Medulla oblongata (tissue), 1 donor: ENCODE measurements at regions not wholly inside any gene's neighbourhood (a gene's known extent, or its start where the extent isn't known, plus 50 kb on each side); places are given as distances from the start of the nearest gene placed in this dataset.
"Not testable (repeated sequence)": the region's sequence is repeated elsewhere in the genome, so short reads cannot be mapped to it uniquely, and the experiment has no call there.

Experiments used
- DNase-seq: peaks from one replicate; pipeline ENCODE4 v3.0.0-alpha.2; 2015; ENCODE audit errors: extremely low spot score

GRCh38 chr4:75422998-75423397 lies 91.2 kb downstream of the RCHY1 start:
- no peak for DNase-seq

- DNase-seq: no peak
Measured at GRCh38 chr4:75412746-75413145, 101.5 kb downstream of the RCHY1 start.

GRCh38 chr4:75398501-75398900 lies 115.7 kb downstream of the RCHY1 start:
- DNase-seq: no peak

- no peak for DNase-seq
Measured at GRCh38 chr4:75391489-75392166, 122.6 kb downstream of the RCHY1 start.

- DNase-seq: not testable (repeated sequence)
Measured at GRCh38 chr4:75386426-75386825, 127.8 kb downstream of the RCHY1 start.

GRCh38 chr4:75385106-75385505 lies 129.1 kb downstream of the RCHY1 start:
- no peak for DNase-seq

- DNase-seq: no peak
Measured at GRCh38 chr4:75376543-75376942, 137.7 kb downstream of the RCHY1 start.

GRCh38 chr4:75371915-75372314 lies 142.3 kb downstream of the RCHY1 start:
- DNase-seq: no peak

GRCh38 chr4:75370576-75370975 lies 143.6 kb downstream of the RCHY1 start:
- DNase-seq: no peak

GRCh38 chr4:75345423-75345822 lies 168.8 kb downstream of the RCHY1 start:
- DNase-seq: no peak

GRCh38 chr4:75344915-75345314 lies 169.3 kb downstream of the RCHY1 start:
- DNase-seq: no peak

- no peak for DNase-seq
Measured at GRCh38 chr4:75343333-75343732, 170.9 kb downstream of the RCHY1 start.

GRCh38 chr4:75340561-75340960 lies 173.6 kb downstream of the RCHY1 start:
- DNase-seq: no peak

GRCh38 chr4:75338352-75338880 lies 175.8 kb downstream of the RCHY1 start:
- DNase-seq: no peak

- no peak for DNase-seq
Measured at GRCh38 chr4:75327804-75328512, 186.2 kb downstream of the RCHY1 start.

GRCh38 chr4:75325318-75325979 lies 188.8 kb downstream of the RCHY1 start:
- DNase-seq: no peak

- no peak for DNase-seq
Measured at GRCh38 chr4:75321484-75321883, 192.7 kb downstream of the RCHY1 start.

GRCh38 chr4:75317641-75318040 lies 196.6 kb downstream of the RCHY1 start:
- not testable (repeated sequence) for DNase-seq

- DNase-seq: no peak
Measured at GRCh38 chr4:75308049-75308448, 206.2 kb downstream of the RCHY1 start.

- DNase-seq: no peak
Measured at GRCh38 chr4:75306506-75306905, 207.7 kb downstream of the RCHY1 start.

GRCh38 chr4:75302648-75303047 lies 211.6 kb downstream of the RCHY1 start:
- no peak for DNase-seq

- peak; percentile 11 for DNase-seq
Measured at GRCh38 chr4:75289914-75290582, 224.2 kb downstream of the RCHY1 start.
